NT2/D1 (cell line): ENCODE measurements at regions not wholly inside any gene's neighbourhood (a gene's known extent, or its start where the extent isn't known, plus 50 kb on each side); places are given as distances from the start of the nearest gene placed in this dataset.

ENCODE experiments used
- DNase-seq: peaks from one replicate; pipeline ENCODE4 v3.0.0-alpha.2; 2011; ENCODE audit warnings: low read depth, low spot score
- H3K27me3 ChIP-seq: 2 replicates; pipeline ENCODE4 v1.6.0; 2011; ENCODE audit warnings: mild to moderate bottlenecking; ENCODE audit not compliant: insufficient read length, insufficient read depth
- H3K36me3 ChIP-seq: 2 replicates; pipeline ENCODE4 v1.6.1; 2011; ENCODE audit warnings: mild to moderate bottlenecking, low read length, mixed read lengths; ENCODE audit not compliant: insufficient read depth, insufficient read length
- H3K4me1 ChIP-seq: 2 replicates; pipeline ENCODE4 v1.5.1; 2011; ENCODE audit not compliant: insufficient read depth, insufficient read length
- H3K4me3 ChIP-seq: 2 replicates; pipeline ENCODE4 v1.5.1; 2011; ENCODE audit warnings: low read depth; ENCODE audit not compliant: insufficient read length
- H3K9ac ChIP-seq: 2 replicates; pipeline ENCODE4 v1.6.0; 2011; ENCODE audit warnings: low read depth; ENCODE audit not compliant: insufficient read length
- H3K9me3 ChIP-seq: 2 replicates; pipeline ENCODE4 v1.5.1; 2011; ENCODE audit warnings: mild to moderate bottlenecking, low read length; ENCODE audit not compliant: insufficient read depth
- SUZ12 ChIP-seq: IDR thresholded peaks from 2 replicates; pipeline ENCODE4 v1.6.1; 2011; ENCODE audit not compliant: insufficient read length, insufficient read depth; ENCODE audit errors: extremely low read depth
- YY1 ChIP-seq: IDR thresholded peaks from 2 replicates; pipeline ENCODE4 v1.6.1; 2011; ENCODE audit not compliant: insufficient read length, insufficient read depth
- ZNF274 ChIP-seq: IDR thresholded peaks from 2 replicates; pipeline ENCODE4 v1.6.1; 2011; ENCODE audit warnings: mild to moderate bottlenecking, low read depth, low read length

DNA sequence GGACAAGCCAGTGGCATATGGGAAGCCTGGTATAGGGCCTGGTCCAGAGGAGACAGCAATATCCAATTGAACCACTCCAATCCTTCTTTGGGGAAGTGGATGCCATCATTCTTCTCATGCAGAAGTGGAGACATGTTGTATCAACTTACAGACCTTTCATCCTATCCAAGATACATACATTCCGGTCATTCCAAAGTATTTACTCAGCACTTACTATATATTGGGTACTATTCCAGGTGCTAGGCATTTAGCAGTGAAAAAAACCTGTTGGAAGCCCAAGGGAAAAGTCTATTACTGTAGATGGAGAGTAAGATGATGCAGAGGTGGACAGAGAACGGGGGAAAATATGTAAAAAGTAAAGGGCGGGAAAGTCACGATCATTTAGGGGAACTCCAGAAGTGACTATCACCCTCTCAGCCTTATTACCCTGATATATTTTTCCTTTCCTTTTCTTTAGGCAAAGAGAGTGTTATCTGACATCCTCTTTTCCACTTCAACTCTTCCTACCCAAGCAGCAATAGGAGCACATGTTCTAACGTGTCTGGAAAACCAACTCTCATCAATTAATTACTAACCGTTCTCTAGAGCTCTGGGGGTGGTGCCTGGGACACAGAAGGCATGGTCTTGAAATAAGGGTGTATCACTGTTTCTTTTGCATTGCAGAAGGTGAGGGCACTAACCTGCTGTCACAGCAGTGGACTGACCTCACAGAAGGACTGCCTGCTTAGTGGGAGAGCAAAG, 210.1 kb upstream of the MAF start:
- H3K36me3 ChIP-seq: no peaks in the 10 kb centered on the region
- H3K9me3 ChIP-seq: peaks cover 16% of the 10 kb centered on the region; the same call in 1 of the 2 replicates
- no peak for DNase-seq
- TF ChIP-seq ZNF274 (no peak), SUZ12 (no peak), YY1 (no peak)
- H3K4me1 ChIP-seq: no peaks in the 10 kb centered on the region
- no peak overlapping the region for H3K4me3 ChIP-seq
- no peak overlapping the region for H3K9ac ChIP-seq
- no peaks in the 10 kb centered on the region for H3K27me3 ChIP-seq

DNA sequence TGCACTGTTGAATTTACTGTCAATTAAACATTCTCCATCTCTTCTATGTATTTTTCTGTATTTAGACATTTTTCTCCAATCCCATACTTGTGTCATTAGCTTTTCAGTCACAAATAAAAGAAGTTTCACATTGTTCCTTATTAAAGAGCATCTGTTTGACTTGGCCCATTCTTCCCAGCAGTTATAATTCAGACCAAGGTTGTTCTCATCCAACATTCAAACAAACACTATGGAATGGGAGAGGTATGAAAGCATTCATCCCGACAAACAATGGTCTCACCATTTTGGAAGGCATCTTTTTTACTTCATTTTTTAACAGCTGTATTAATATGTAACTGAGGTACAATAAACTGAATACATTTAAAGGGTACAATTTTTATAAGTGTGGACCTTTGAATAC, 208.8 kb upstream of the MAF start:
- no peaks in the 10 kb centered on the region for H3K4me1 ChIP-seq
- no peaks in the 10 kb centered on the region for H3K27me3 ChIP-seq
- no peaks in the 10 kb centered on the region for H3K36me3 ChIP-seq
- no peak for DNase-seq
- H3K4me3 ChIP-seq: no peak overlapping the region
- no peak for TF ChIP-seq ZNF274
- TF ChIP-seq YY1: no peak
- no peak for TF ChIP-seq SUZ12
- no peak overlapping the region for H3K9ac ChIP-seq
- H3K9me3 ChIP-seq: peaks cover 16% of the 10 kb centered on the region; the same call in 1 of the 2 replicates

DNA sequence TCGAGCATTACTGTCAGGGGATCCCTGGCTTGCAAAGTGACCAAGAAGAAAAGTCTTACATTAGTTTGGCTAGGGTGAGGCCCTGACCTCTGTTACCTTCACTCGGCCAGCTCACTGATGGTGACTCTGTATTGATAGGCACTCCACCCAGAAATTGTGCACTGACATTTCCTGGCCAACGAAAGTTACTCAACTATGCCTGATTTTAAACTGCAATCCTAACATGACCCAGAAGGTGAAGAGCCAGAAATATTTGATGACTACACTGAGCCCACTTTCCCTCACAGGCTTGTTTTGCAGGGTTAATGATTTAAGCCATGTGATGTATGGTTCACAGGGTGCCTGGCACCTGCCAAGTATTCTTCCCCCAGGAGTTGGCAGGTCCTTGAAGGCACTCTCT, 208.2 kb upstream of the MAF start:
- DNase-seq: no peak
- Histone ChIP-seq H3K4me1 (no peaks in the 10 kb centered on the region), H3K36me3 (no peaks in the 10 kb centered on the region), H3K9ac (no peak overlapping the region), H3K9me3 (peaks cover 16% of the 10 kb centered on the region; the same call in 1 of the 2 replicates), H3K27me3 (no peaks in the 10 kb centered on the region), H3K4me3 (no peak overlapping the region)
- no peak for TF ChIP-seq SUZ12
- TF ChIP-seq ZNF274: no peak
- no peak for TF ChIP-seq YY1

DNA sequence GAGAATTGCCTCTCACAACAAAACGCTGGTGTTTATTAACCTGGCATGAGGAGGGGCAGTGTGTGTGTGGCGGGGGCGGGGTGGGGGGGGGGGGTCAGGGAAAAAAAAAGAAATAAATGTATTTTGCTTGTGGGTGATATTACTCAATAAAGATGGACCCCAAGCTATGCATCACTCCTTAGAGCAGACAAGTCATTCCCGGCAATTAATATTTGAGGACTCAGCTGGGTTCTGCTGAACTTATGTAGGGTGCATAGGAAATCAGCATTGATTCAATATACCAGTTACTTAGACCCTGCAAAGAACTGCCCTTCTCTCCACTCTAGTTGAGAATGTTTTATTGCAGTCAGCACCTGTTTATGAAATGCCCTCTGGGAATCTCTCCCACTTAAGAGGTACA, 206.2 kb upstream of the MAF start:
- Histone ChIP-seq H3K27me3 (no peaks in the 10 kb centered on the region), H3K4me3 (no peak overlapping the region), H3K36me3 (no peaks in the 10 kb centered on the region), H3K9ac (no peak overlapping the region), H3K9me3 (peaks cover 16% of the 10 kb centered on the region; the same call in 1 of the 2 replicates), H3K4me1 (no peaks in the 10 kb centered on the region)
- TF ChIP-seq SUZ12 (no peak), YY1 (no peak), ZNF274 (no peak)
- no peak for DNase-seq

DNA sequence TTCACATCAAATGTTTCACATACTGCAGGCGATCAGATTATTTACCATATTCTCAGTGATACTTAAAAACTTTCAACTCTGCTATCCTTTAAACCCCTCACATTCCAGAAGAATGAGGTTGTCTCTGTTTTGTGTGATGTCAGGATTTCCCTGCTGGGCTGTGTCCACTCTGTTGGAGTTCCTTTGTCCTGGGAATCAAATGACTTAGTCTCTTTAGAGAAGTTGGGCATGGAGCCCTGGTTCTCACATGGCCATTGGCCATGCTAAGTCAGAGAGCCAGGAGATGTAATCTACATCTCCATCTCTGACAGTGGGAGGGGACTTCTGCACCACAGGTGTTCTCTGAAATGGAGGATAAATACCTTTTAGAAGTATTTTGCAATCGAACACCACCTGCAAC, 205.1 kb upstream of the MAF start:
- no peak overlapping the region for H3K4me3 ChIP-seq

DNA sequence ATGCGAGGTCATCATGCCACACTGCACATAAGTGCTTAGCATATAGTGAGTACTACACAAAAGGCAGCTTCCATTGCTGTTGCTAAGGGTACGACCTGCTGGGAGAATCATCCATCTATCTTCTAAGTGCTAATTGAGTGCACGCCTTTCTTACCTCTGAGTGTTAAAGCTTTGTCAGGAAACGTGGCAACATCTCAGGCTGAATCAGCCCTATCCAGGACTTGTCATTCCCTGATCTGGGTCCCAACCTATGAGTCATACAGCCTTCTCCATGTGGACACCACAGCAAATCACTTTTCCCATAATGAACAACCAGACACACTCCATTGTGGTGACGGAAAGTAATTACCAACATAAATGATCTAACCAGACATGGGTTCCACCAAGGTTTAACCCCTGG, 201.1 kb upstream of the MAF start:
- H3K36me3 ChIP-seq: no peaks in the 10 kb centered on the region
- DNase-seq: no peak
- peaks cover 2% of the 10 kb centered on the region for H3K4me1 ChIP-seq
- H3K4me3 ChIP-seq: no peak overlapping the region
- no peaks in the 10 kb centered on the region for H3K27me3 ChIP-seq
- H3K9me3 ChIP-seq: no peaks in the 10 kb centered on the region
- TF ChIP-seq ZNF274 (no peak), SUZ12 (no peak), YY1 (no peak)
- no peak overlapping the region for H3K9ac ChIP-seq

More for the DNA sequence above, 205.1 kb upstream of the MAF start:
- TF ChIP-seq ZNF274: no peak
- no peak for TF ChIP-seq YY1
- no peak for TF ChIP-seq SUZ12
- peak; percentile 66 for DNase-seq
- H3K4me1 ChIP-seq: no peaks in the 10 kb centered on the region
- H3K27me3 ChIP-seq: no peaks in the 10 kb centered on the region
- H3K9me3 ChIP-seq: peaks cover 16% of the 10 kb centered on the region; the same call in 1 of the 2 replicates
- H3K36me3 ChIP-seq: no peaks in the 10 kb centered on the region
- H3K9ac ChIP-seq: no peak overlapping the region

DNA sequence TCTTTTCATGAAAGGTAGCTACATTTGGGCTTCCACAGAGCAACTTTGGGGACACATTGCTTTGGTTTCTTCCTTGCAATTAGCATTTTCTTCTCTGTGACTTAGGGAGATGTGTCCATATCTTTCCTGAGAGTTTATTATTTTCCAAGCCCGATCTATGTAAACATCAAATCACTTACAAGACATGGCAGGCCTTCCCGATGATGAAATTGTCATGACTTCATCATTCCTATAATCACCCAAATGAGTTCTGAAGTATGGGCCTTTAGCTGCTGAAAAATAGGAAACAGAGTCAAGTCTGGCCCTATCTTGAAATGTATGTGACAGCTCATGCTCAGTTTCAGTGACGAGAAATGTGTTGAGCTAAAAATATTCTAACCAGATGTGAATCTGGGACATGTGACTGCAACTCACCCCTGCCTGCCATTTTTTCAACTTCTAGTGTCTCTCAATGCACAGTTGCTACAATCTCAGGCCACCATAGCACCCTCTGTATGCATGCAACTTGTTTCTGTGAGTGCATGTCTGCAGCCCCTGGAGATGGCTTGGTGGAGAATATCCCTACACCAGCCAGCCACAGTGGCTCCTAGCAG, 199.6 kb upstream of the MAF start:
- H3K9me3 ChIP-seq: no peaks in the 10 kb centered on the region
- H3K36me3 ChIP-seq: no peaks in the 10 kb centered on the region
- H3K9ac ChIP-seq: no peak overlapping the region
- peaks cover 2% of the 10 kb centered on the region for H3K4me1 ChIP-seq
- H3K27me3 ChIP-seq: no peaks in the 10 kb centered on the region
- no peak for DNase-seq
- H3K4me3 ChIP-seq: no peak overlapping the region
- no peak for TF ChIP-seq SUZ12
- no peak for TF ChIP-seq ZNF274
- TF ChIP-seq YY1: no peak
